HCT116 (cell line): ENCODE measurements at regions not wholly inside any gene's neighbourhood (a gene's known extent, or its start where the extent isn't known, plus 50 kb on each side); places are given as distances from the start of the nearest gene placed in this dataset.

ENCODE experiments used
- ATAC-seq: fragments of 200-7000 bp; cut with Tn5 transposase; 2 replicates; pipeline ENCODE4 v1.9.1; 2020; ENCODE audit warnings: mild to moderate bottlenecking, moderate library complexity
- BruUV-seq: library from RNA; stranded (reverse); fragments of 400-500 nt; replicated peaks from 2 replicates; lab custom pipeline; 2021; lab: Mats Ljungman, UMichigan
- CTCF ChIA-PET: fragments of 300-600 bp; sonication (Branson Sonifier 250); formaldehyde crosslinking; loops from one replicate; lab custom pipeline; 2021; ENCODE audit warnings: antibody characterized with exemption; lab: Charles Lee
- POLR2A ChIA-PET: fragments of 300-600, 350-600 bp; sonication (Branson Sonifier 250); formaldehyde crosslinking; loops from one replicate; lab custom pipeline; 2021; ENCODE audit warnings: antibody characterized with exemption; lab: Charles Lee
- RAD21 ChIA-PET, 2 experiments: fragments of 300-600 bp; sonication (Branson Sonifier 250); formaldehyde crosslinking; loops; one replicate each; lab custom pipeline; 2023; ENCODE audit warnings: low total read pairs in 2 of 2; ENCODE audit not compliant: uncharacterized antibody in 2 of 2, unreplicated experiment in 2 of 2, low non-redundant PET in 1 of 2; lab: Charles Lee
- DNase-seq: peaks from one replicate; pipeline ENCODE4 v3.0.0-alpha.2; 2010; ENCODE audit warnings: low read depth, low spot score
- H2AFZ ChIP-seq: fragments of 200-600 bp; shearing (Covaris generic), sonication (generic); 2 replicates; pipeline ENCODE4 v1.6.1; 2017; ENCODE audit warnings: low read depth, mixed run types, mixed read lengths, antibody characterized with exemption, low read length; ENCODE audit not compliant: poor library complexity, severe bottlenecking
- H3K27ac ChIP-seq: 2 replicates; pipeline ENCODE4 v1.5.1; 2012; ENCODE audit warnings: low read depth, low read length
- H3K27me3 ChIP-seq: fragments of 200-600 bp; sonication (generic); 2 replicates; pipeline ENCODE4 v1.6.1; 2016; ENCODE audit warnings: mixed run types, low read length, mixed read lengths; ENCODE audit not compliant: insufficient read depth
- H3K36me3 ChIP-seq, 2 experiments: fragments of 200-500 bp in 1 of 2; fragments of 200-600 bp in 1 of 2; sonication (Bioruptor generic) in 1 of 2; sonication (generic) in 1 of 2; 2 replicates each; pipeline versions ENCODE4 v1.5.1 to v1.6.1; 2014 to 2016; ENCODE audit warnings: low read length in 2 of 2, inconsistent platforms in 1 of 2, mixed read lengths in 1 of 2, mixed run types in 1 of 2; ENCODE audit not compliant: insufficient read depth in 2 of 2, control insufficient read depth in 1 of 2
- H3K4me1 ChIP-seq, 2 experiments: fragments of 200-600 bp in 1 of 2; sonication (generic) in 1 of 2; 2 replicates each; pipeline versions ENCODE4 v1.5.1 to v1.6.1; 2012 to 2017; ENCODE audit warnings: low read length in 2 of 2, inconsistent platforms in 1 of 2, mild to moderate bottlenecking in 1 of 2, mixed read lengths in 1 of 2, mixed run types in 1 of 2, moderate library complexity in 1 of 2; ENCODE audit not compliant: insufficient read depth in 2 of 2, control insufficient read depth in 1 of 2
- H3K4me2 ChIP-seq: fragments of 200-600 bp; sonication (generic); 2 replicates; pipeline ENCODE4 v1.6.1; 2017; ENCODE audit warnings: mixed run types, low read length, mixed read lengths
- H3K4me3 ChIP-seq, 2 experiments: fragments of 200-600 bp in 1 of 2; sonication (generic) in 1 of 2; replicated peaks in 1 of 2; 2 replicates each; pipeline ENCODE4 v1.5.1; 2011 to 2016; ENCODE audit warnings: low read length in 2 of 2, control low read depth in 1 of 2, low read depth in 1 of 2, mild to moderate bottlenecking in 1 of 2, mixed read lengths in 1 of 2, mixed run types in 1 of 2
- H3K79me2 ChIP-seq: fragments of 200-600 bp; sonication (generic); 2 replicates; pipeline ENCODE4 v1.6.1; 2017; ENCODE audit warnings: mild to moderate bottlenecking, mixed run types, low read length, moderate library complexity, mixed read lengths; ENCODE audit not compliant: insufficient read depth
- H3K9ac ChIP-seq: fragments of 200-600 bp; sonication (generic); 2 replicates; pipeline ENCODE4 v1.6.1; 2016; ENCODE audit warnings: low read length, mixed read lengths
- H3K9me2 ChIP-seq: fragments of 200-600 bp; sonication (generic), shearing (Covaris generic); 2 replicates; pipeline ENCODE4 v1.6.1; 2017; ENCODE audit warnings: mixed run types, mild to moderate bottlenecking, moderate library complexity; ENCODE audit not compliant: insufficient read depth
- H3K9me3 ChIP-seq, 2 experiments: fragments of 200-500 bp in 1 of 2; fragments of 200-600 bp in 1 of 2; sonication (Bioruptor generic) in 1 of 2; sonication (generic) in 1 of 2; 2 replicates each; pipeline ENCODE4 v1.6.1; 2014 to 2017; ENCODE audit warnings: low read length in 2 of 2, mixed read lengths in 2 of 2, inconsistent platforms in 1 of 2, low read depth in 1 of 2, mild to moderate bottlenecking in 1 of 2, mixed run types in 1 of 2, moderate library complexity in 1 of 2; ENCODE audit not compliant: control insufficient read depth in 1 of 2, insufficient read depth in 1 of 2
- H4K20me1 ChIP-seq: fragments of 200-600 bp; sonication (generic), shearing (Covaris generic); 2 replicates; pipeline ENCODE4 v1.6.1; 2017; ENCODE audit warnings: mixed run types, mild to moderate bottlenecking, moderate library complexity; ENCODE audit not compliant: insufficient read depth
- CBX3 ChIP-seq: IDR thresholded peaks from 2 replicates; pipeline ENCODE4 v1.6.1; 2012; ENCODE audit warnings: low read depth
- CEBPB ChIP-seq: IDR thresholded peaks from 2 replicates; pipeline ENCODE4 v1.6.1; 2012; ENCODE audit warnings: low read depth
- CTCF ChIP-seq, 3 experiments: fragments of 200-600 bp in 1 of 3; sonication (generic) in 1 of 3; IDR thresholded peaks in 2 of 3; conservative IDR thresholded peaks in 1 of 3; 2 replicates each; pipeline ENCODE4 v1.5.1; 2012 to 2017; ENCODE audit warnings: low read depth in 2 of 3, low read length in 2 of 3, antibody characterized with exemption in 1 of 3, borderline replicate concordance in 1 of 3, control low read depth in 1 of 3, mild to moderate bottlenecking in 1 of 3, mixed read lengths in 1 of 3, mixed run types in 1 of 3, moderate library complexity in 1 of 3; ENCODE audit not compliant: insufficient read depth in 1 of 3
- EGR1 ChIP-seq: IDR thresholded peaks from 2 replicates; pipeline ENCODE4 v1.6.1; 2012; ENCODE audit warnings: low read depth
- ELF1 ChIP-seq: IDR thresholded peaks from 2 replicates; pipeline ENCODE4 v1.6.1; 2012; ENCODE audit warnings: low read depth, borderline replicate concordance
- EZH2 ChIP-seq: fragments of 200-600 bp; sonication (generic); IDR thresholded peaks from 2 replicates; pipeline ENCODE4 v1.6.1; 2017; ENCODE audit warnings: antibody characterized with exemption, mixed run types
- FOSL1 ChIP-seq: IDR thresholded peaks from 2 replicates; pipeline ENCODE4 v1.6.1; 2012; ENCODE audit warnings: low read depth
- JUND ChIP-seq: IDR thresholded peaks from 2 replicates; pipeline ENCODE4 v1.6.1; 2012
- MAX ChIP-seq: IDR thresholded peaks from 2 replicates; pipeline ENCODE4 v1.6.1; 2012
- RAD21 ChIP-seq: IDR thresholded peaks from 2 replicates; pipeline ENCODE4 v1.6.1; 2012; ENCODE audit warnings: low read depth, mild to moderate bottlenecking
- REST ChIP-seq: IDR thresholded peaks from 2 replicates; pipeline ENCODE4 v1.6.1; 2012; ENCODE audit warnings: low read depth
- SRF ChIP-seq: IDR thresholded peaks from 2 replicates; pipeline ENCODE4 v1.6.1; 2012; ENCODE audit warnings: low read depth
- TCF7L2 ChIP-seq: IDR thresholded peaks from 2 replicates; pipeline ENCODE4 v1.7.0; 2011; ENCODE audit warnings: borderline replicate concordance, inconsistent platforms; ENCODE audit not compliant: insufficient read depth, insufficient read length; ENCODE audit errors: extremely low read depth
- ZFX ChIP-seq: fragments of 450-650 bp; IDR thresholded peaks from 2 replicates; pipeline ENCODE4 v1.6.1; 2017
- ZNF274 ChIP-seq: fragments of 200-500 bp; sonication (Bioruptor generic); IDR thresholded peaks from 2 replicates; pipeline ENCODE4 v1.6.1; 2014; ENCODE audit warnings: mild to moderate bottlenecking, low read depth, low read length, inconsistent platforms
- intact Hi-C: fragments of 100-400 bp; cut with micrococcal nuclease; formaldehyde crosslinking; loops from 2 replicates; pipeline ENCODE4 v1.10.0; 2022

- TF ChIP-seq CTCF (IDR thresholded peaks at IDR 0.05 in 2 of 3, conservative IDR thresholded peaks at IDR 0.05 in 1 of 3; ENCODE audit: borderline replicate concordance in 1 of 3, insufficient read depth in 1 of 3, low read depth in 2 of 3, low read length in 2 of 3) (no peak), EZH2 (no peak)
Observed at GRCh38 chr11:127679816-127680545, 679.4 kb upstream of the KIRREL3 start (continued).

GRCh38 chr11:127678631-127679030, 678.1 kb upstream of the KIRREL3 start:
- intact Hi-C loops = no loop called here
- Histone ChIP-seq H3K27ac (no peak overlapping the region), H3K27me3 (no peaks in the 10 kb centered on the region), H3K4me1 (no peaks in the 10 kb centered on the region), H4K20me1 (no peaks in the 10 kb centered on the region), H3K4me2 (no peak overlapping the region), H3K9ac (no peak overlapping the region), H3K9me2 (no peaks in the 10 kb centered on the region), H3K9me3 (peaks cover 0 to 31% of the 10 kb centered on the region in 2 experiments; a peak in 2 of 4 replicates), H3K4me3 (no peak overlapping the region), H3K79me2 (no peaks in the 10 kb centered on the region), H3K36me3 (no peaks in the 10 kb centered on the region), H2AFZ (no peak overlapping the region)
- DNase-seq (no peak), ATAC-seq (no peak)
- BruUV-seq = no TSS peak
- TF ChIP-seq TCF7L2 = no peak
- TF ChIP-seq SRF = no peak
- no peak for TF ChIP-seq JUND
- no peak for TF ChIP-seq FOSL1
- no peak for TF ChIP-seq REST
- no peak for TF ChIP-seq ELF1
- no peak for TF ChIP-seq EGR1
- TF ChIP-seq ZNF274 = no peak
- TF ChIP-seq MAX = no peak
- no peak for TF ChIP-seq CBX3
- TF ChIP-seq ZFX = no peak
- no peak for TF ChIP-seq RAD21
- TF ChIP-seq CEBPB = no peak
- RAD21 ChIA-PET = no interaction called here
- POLR2A ChIA-PET = no interaction called here
- CTCF ChIA-PET = no interaction called here
